ENCODE measurements at regions not wholly inside any gene's neighbourhood (a gene's known extent, or its start where the extent isn't known, plus 50 kb on each side); places are given as distances from the start of the nearest gene placed in this dataset.

DNA sequence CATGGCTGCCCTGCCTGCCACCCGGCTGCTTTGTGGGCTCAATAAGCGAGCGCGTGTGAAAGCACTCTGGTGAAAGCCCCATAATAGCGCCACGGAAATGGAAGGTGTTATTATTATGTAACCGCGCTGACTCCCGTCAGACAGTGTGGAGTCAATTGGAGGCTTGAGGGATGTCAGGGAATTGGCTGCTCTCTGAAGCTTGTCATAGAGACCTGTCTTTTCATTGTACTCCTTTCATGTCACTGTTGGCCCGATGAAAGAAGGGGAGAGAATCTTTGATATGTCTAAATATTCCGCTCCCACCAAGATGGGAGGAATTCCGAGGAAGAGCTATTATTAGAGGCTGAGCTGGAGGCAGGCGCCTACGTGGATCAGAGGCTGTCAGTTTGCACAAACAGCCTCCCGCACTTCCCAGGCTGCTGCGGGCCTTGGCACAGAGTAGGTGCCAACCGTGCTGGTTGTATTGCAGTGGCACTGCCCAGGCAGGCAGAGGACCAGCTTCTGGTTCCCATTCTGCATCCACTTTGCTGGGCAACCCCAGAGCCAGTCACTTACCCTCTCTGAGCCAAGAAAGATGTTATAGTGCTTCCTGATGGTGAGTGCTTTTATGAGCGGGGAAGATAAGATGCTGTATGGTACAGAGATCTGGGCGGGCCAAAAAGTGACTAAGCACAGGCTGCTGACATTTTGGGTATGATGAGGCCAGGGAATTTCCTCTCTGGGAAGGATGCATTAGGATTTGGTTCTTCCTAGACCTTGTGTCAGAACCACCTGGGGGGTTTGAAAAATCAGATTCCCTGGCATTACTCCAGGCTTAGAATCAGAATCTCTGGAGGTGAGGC, 151.4 kb downstream of the RPS24 start:
- DNase-seq (ENCODE audit: extremely low read depth in 1 of 2, low read depth in 1 of 2): no peak

DNA sequence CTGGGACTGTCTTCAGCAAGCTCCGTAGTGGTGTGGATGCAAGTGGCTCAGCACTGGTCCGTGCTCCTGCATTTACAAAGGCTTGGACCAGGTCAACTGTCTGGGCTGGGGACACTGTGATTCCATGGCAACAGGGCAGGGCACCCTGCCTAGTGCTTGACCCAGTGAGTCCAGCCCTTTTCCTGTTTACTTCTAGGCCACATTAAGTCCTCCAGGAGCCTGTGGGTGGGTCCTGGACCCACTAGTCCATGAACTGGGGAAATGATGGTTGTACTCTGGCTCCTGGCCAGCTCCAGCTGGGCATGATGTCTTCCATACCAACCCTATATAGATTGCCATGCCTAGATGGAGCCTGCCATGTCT, 152.0 kb downstream of the RPS24 start:
- no peak for DNase-seq (ENCODE audit: extremely low read depth in 1 of 2, low read depth in 1 of 2)

DNA sequence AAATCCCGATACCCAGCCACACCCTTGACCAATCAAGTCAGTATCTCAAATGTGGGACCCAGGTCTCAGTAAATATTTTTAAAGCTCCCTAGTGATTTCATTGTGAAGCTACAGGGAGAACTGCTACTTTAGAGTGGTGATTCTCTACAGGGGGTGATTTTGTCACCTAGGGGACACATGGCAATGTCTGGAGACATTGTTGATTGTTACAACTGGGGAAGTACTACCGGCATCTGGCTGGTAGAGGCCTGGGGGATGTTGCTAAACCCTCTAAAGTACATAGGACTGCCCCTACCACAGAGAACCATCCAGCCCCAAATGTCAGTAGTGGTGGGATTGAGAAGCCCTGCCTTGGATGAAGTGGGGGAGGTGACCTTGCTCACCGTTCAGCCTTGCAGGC, 152.9 kb downstream of the RPS24 start:
- DNase-seq (ENCODE audit: extremely low read depth in 1 of 2, low read depth in 1 of 2): no peak

DNA sequence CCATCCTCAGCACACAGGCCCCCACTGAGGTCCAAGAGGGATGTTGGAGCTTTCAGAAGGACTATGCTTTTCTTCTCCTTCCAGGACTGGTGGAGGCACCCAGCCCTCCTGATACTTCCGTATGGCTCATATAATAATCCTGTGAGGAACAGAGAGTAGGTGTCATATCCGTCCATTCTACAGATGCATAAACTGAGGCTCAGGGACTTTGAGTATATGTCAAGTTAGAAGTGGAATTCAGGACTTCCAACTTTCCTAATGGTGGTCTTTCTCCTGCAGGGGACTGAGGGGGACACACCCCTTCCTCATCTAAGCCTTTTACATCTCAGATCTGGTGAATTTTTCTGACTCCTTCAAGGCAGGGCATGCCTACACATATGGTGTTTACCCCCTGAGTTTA, 153.7 kb downstream of the RPS24 start:
- no peak for DNase-seq (ENCODE audit: extremely low read depth in 1 of 2, low read depth in 1 of 2)

DNA sequence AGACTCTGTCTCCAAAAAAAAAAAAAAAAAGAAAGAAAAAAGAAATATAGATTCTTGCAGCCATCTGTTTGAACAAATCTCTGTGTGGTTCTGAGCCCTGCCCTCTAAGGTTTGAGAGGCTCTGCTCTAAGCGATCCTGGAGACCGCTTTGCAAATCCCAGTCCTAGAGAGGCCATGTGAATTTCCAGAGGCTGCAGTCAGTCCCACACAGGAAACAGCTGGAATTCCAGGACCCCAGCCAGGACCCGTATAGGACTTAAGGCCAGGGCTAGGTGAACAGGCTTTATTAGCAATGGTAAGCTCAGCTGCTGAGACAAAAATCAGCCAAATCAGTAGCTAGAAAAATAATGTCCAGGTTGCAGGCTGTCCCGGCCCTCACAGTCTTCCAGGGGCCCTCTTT, 154.8 kb downstream of the RPS24 start:
- no peak for DNase-seq (ENCODE audit: extremely low read depth in 1 of 2, low read depth in 1 of 2)

DNA sequence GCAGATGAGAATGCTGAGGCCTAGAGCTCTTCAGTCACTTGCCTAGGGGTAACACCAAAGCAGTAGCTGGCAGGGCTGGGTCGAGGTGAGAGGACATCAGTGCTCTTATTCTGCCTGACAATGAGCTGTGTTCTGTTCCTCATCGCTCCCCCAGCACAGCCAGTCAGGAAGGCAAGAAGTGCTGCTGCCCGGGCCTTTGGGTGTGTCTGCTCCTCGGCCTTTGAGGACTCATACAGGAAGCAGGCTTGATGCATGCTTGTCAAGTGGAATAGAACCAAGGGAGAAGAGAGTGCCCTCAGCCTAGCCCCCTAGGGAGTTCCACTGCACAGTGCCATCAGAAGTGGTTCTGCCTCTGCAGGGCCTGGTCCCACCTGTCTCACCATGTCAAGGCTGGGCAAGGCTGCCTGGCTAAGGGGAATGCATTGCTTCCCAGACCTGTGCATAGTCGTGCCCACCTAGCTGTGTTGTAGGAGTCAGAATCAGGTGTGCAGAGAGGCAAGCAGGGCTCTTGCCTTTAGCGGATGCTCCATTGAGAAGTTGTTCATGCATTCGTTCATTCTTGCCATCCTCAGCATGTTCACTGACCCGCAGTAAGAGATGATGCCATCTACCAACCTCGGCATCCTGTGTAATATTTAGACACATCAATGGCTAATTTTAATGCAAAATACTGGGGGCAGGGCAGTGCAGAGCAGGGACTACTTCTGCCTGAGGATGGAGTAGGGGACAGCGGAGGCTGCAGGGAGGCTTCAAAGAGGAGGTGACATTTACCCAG, 156.6 kb downstream of the RPS24 start:
- no peak for DNase-seq (ENCODE audit: extremely low read depth in 1 of 2, low read depth in 1 of 2)

DNA sequence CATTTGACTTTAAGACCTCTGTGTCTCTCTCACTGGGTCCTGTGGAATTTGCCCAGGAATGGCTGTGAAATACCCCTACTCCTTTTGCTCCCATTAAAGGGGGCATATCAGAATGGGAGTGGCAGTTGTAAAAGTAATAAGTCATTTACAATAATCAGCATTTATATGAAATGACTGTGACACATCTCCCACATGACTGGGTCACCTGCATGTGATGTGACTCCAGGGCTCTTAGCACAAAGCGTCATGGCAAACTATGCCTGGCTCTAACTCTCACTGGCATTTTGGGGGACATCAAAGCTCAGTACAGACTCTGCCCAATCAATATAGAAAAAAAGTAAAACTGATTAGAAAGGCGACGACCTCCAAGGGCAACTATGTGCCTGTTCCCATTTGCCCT, 157.6 kb downstream of the RPS24 start:
- DNase-seq (ENCODE audit: extremely low read depth in 1 of 2, low read depth in 1 of 2): no peak

DNA sequence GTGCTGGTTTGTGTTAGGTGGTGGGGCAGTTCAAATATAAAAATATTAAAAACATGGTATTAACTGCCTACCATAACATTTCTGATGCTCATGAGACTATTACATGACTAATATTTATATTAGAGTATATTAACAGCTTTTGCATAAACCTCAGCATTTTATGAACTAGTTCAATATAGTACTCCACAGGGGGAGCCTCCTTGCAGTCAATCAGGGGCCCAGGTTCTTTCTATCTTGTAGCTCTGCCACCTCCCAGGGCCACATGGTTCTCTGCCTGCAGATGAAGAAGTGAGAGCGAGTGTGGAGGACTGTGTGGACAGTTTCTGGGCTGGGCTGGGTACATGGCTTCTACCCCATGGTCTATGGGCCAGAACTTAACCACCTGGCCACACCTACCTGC, 159.5 kb downstream of the RPS24 start:
- DNase-seq (ENCODE audit: extremely low read depth in 1 of 2, low read depth in 1 of 2): no peak

DNA sequence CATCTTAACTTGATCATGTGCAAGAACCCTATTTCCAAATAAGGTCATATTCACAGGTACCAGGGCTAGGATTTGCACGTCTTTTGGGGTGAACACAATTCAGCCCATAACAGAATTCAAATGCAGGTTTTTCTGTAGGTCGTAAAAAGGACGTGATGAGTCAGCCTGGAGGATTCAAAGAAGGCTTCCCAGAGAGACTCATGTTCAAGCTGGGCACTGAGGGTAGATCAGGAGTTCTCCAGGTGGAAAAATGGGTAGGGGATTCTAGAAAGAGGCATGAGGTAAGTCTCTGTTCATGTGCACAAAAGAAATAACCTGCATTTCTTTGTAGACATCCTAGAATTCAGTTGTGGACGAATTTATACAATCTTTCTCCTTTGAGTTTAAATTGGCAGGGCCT, 160.4 kb downstream of the RPS24 start:
- no peak for DNase-seq (ENCODE audit: extremely low read depth in 1 of 2, low read depth in 1 of 2)

DNA sequence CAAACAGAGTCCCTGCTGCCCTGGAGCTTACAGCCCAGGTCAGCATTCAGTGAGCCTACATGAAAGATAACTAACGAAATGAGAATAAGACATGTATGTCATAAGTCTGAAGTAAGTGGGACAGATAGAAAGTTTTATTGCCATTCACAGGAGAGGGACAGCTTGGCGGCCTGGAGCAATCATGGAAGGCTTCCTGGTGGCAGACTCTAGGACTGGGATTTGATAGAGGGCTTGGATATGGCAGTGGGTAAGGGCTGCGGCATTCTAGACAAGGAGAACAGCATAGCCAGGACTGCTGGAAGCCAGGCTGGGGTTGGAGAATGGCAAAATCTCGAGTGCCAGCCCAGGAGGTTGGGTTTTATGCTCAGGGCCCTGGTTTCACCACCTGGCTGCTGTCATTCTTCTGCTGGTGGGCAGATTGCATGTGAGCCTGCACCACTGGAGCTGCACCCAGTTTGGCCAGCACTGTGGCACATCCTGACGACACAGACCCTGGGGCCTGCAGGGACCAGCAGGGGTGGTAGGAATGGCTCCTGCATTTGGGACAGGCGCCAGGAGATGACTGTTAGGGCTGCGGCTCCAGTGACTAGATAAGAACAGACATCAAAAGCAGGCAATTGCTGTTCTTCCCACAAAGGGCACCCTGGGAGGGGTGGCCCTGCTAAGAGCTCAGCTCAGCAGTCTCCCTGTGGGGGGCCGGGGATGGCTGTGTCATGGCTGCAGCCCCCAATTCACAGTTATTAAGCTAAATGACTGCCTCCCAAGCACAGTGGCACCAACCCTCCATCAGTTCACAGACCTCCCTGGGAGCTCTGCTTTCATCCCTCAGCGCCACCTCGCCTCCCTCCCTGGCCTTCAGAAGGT, 161.1 kb downstream of the RPS24 start:
- no peak for DNase-seq (ENCODE audit: extremely low read depth in 1 of 2, low read depth in 1 of 2)

DNA sequence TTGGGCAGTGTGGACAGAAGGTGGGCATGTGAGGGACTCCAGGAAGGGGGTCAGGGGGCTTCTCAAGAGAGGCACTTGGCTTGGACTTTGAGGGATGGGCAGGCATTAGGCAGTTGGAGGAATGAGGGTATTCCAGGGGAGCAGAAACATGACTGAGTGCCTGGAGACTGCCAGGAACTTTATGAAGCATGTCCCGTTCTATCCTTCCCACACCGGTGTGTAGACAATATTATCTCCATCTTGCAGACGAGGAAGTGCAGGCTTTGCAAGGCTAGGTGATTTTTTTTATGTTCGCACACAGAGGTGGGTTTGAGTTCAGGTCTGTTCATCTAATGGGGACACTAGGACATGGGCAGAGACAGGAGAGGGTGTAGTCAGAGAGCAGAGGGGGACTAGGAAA, 162.7 kb downstream of the RPS24 start:
- DNase-seq (ENCODE audit: extremely low read depth in 1 of 2, low read depth in 1 of 2): no peak

DNA sequence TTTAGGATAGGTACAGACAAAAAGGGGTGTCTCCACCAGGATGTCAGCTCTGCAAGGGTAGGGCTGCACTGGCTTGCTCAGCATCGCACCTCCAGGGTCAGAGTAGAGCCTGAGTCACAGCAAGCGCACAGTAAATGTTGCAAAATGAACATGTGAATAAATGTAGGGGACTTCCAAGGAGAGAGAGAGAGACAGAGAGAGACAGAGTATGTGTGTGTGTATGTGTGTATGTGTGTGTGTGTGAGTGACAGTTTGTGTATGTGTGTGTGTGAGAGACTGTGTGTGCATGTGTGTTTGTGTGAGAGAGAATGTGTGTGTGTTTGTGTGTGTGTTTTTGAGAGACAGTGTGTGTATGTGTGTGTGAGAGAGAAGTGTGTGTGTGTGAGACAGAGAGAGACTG, 163.3 kb downstream of the RPS24 start:
- no peak for DNase-seq (ENCODE audit: extremely low read depth in 1 of 2, low read depth in 1 of 2)

DNA sequence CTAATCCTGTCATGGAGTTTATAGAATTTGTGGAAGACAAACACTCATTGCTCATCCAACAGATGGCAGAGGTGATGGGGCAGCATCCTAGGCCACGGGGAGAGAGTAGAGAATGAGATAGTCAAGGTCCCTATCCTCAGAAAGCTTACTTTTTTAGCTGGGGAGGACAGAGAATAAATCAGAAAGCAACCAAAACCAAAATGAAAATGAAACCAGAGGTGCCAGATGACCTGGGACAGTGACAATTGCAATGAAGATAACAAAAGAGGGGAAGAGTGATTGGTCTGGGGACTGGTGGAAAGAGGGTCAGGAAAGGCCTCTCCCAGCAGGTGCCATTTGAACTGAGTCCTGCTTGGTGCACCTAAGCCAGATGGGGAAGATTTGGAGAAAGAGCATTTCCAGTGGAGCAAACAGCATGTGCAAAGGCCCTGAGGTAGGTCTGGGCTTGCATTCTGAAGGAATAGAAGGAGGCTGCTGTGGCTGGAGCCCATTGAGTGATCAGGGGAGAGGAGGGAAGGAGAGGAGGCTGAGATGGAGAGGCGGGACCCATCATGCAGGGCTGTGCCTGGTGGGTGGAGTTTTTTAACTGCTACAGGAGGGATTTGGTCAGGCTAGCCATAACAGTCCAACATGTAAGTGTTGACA, 164.1 kb downstream of the RPS24 start:
- DNase-seq (ENCODE audit: extremely low read depth in 1 of 2, low read depth in 1 of 2): no peak

DNA sequence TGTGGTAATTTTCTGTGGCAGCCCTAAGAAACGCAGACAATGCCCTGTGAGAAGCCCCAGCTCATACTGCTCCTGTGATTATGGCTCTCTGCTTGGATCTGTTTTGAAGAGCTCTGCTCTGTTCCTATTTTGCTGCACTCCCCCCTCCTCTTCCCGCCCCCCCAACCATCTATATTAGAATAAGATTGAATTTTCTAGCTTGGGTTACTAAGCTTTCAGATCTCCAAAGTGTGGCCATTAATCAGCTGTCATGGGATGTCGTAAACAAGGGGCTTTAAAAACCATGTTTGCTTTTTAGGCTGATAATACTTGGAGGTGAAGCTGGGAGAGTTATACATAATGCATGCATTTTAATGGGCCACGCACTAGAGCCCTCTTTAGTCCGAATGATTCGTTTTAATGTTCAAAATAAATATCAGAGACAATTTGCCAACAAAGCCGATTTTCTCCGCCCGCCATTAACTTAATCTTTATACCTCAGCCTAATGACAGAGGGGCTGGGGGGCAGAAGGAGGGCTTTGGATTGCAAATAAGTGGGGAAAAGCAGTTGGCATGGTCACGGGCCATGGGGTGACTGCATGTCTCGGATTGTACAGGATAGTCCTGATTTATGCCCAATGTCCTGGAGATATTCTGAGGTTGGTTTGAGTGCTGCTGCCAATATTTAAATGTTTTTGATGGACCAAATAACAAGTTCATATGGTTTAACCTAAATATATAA, 165.5 kb downstream of the RPS24 start:
- DNase-seq (ENCODE audit: extremely low read depth in 1 of 2, low read depth in 1 of 2): no peak

DNA sequence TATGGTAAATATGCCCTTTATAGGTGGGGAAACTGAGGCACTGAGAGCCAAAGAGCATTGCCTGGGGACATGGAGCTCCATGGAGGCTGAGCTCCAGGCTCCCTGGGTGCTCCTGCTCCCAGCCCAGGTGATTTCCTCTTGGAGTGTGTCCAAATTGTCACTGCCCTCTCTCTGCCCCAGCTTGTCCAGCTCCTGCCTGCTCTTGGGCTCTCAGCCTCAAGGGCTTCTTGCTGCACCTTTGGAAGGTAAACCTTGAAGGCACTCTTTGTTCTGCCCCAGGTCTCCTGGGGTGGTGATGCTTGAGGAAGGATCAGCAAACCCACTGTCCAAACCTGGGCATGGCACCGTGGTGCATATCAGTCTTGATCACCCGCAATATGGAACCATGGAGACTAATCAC, 166.1 kb downstream of the RPS24 start:
- no peak for DNase-seq (ENCODE audit: extremely low read depth in 1 of 2, low read depth in 1 of 2)

DNA sequence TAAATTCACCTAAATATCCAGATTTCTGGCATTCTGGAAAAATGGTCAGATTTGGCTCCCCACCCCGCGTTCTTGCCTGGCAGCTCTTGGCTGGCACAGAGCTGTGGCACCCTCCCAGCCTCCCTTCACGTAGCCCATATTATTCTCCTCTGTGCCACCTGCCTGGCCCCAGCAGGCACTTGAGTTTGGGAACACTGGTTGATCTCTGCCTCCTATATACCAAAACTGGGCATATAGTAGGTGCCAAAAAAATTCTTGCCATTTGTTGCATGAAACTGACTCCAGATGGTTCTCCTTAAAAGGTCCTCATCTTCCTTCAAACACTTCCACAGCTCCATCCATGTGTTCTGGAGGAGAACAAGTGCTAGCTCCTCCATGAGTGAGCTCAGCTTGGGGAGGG, 167.0 kb downstream of the RPS24 start:
- DNase-seq (ENCODE audit: extremely low read depth in 1 of 2, low read depth in 1 of 2): no peak

DNA sequence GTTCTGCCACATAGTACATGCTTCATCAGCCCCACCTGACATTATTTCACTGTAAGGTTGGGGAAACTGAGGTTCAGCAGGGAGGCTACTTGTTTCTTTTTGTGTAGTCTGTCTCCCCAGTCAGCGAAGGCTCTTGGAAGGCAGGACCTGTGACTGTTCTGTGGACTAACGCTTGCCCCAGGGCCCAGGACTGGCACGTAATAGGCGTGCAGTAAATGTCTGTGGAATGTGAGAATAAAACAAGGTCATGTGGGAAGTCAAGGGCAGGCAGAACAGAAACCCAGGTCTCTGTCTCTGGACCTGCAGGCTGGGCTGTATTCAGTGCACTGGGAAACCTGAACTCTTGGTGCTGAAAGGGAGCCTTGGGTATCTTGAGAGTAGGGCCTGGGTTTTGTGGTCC, 168.7 kb downstream of the RPS24 start:
- DNase-seq (ENCODE audit: extremely low read depth in 1 of 2, low read depth in 1 of 2): no peak

DNA sequence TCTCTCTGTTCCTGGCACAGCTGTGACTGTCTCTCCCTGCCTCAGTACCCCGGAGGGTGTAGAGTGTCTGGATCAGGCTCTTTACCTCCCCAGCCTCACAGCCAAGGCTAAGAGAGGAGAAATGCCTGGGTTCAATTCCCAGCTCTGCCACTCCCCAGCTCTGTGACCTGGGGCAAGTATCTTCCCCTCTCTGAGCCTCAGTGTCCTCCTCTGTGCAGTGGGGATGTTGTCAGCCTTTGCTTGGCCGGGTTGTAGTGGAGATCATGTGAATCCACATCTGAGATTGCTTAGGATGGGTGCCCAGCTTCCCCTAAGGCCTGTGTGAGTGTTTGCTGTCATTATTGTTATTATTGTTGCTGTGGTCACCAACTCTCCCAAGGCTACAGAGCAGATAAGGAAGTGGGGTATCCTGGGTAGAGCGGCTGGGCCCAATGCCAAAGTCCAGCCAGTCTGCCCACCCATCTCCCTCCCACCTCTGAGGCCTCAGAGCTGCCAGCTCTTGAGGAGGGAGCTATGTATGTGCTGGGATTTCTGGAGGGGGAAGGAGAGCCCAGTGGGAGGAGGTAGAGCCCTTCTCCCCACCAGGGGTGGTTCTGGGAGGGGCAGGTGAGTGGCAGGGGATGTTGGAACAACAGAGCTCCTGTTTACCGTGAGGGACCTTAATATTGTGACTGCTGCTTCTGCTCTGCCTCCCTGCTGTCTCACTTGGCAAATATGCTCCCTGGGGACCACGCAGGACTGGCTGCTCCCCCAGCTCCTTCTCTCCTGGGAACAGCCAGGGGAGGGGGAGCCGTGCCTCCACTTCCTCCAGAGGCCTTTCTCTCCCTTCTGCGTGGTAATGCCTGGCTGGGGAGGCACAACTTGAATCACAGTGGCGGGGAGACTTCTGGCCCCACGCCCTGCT, 170.5 kb downstream of the RPS24 start:
- no peak for DNase-seq (ENCODE audit: extremely low read depth in 1 of 2, low read depth in 1 of 2)

DNA sequence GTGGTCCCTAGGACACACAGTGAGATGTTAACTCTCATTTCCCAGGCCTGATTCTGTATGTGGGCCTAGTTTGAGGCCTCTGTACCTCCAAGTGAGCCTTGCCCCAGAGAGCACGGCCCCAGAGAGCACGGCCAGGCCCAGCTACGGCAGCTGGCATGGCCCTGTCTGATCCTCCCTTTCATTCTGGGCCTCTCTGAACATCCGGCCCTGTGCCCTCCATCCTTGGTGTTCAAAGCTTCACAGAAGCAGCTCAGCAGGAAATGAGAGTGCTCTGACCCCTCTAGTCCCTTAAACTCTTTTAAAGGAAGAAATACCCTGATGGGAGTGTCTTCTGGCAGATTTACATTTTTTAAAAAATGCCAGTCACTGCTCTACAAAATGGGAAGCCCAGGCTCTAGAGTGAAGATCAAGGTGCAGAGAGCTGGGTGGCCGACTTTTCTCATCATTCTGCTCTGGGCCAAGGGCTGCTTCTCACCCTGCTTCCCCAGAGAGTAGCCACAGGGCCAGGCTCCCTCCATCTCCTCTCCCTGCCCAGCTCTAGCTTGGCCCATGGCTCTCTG, 171.9 kb downstream of the RPS24 start:
- DNase-seq (ENCODE audit: extremely low read depth in 1 of 2, low read depth in 1 of 2): no peak

Data from stimulated activated CD8-positive, alpha-beta memory T cell treated with anti-CD3 and anti-CD28 coated beads, Interleukin-7, amount 100 ng/mL, for 48 hours (primary cell).